CD4-positive, alpha-beta T cell treated with Interleukin-4 for 4 hours (primary cell): ENCODE measurements at regions not wholly inside any gene's neighbourhood (a gene's known extent, or its start where the extent isn't known, plus 50 kb on each side); places are given as distances from the start of the nearest gene placed in this dataset.

Source experiments
- DNase-seq: peaks from one replicate; pipeline ENCODE4 v3.0.0-alpha.2; 2020

- DNase-seq, result no peak
These were observed 327.9 kb downstream of the TTLL7 start for GRCh38 chr1:83670909-83671565.

DNA sequence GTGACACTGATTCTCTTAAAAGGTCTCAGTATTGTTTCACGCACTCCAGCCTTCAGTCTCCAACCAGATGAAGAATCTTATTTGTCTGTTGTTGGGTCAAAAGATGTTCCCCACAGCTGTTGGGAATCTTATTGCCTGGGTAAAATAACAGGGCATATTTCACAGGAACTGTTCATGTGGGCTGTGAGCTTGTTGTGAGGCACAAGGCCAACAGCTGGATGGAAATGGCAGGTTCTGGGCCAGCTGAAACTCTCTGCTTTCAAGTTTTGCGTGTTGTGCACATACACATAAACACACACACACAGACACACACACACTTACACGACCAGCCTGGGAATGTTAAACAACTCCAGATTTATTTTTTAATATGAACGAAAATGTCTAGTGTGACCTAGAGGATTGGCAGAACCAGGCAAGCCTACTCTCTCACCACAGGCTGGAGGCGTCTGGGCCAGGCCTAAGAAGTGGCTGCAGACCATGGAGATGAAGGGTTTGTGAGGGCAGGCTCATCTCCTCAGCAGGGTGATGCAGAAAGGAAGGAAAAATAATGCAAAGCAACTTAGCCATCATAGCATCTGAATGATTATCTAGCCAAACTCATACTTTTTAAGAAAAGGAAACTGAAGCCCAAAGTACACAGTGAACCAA is 357.0 kb downstream of the TTLL7 start:
- no peak for DNase-seq

DNA sequence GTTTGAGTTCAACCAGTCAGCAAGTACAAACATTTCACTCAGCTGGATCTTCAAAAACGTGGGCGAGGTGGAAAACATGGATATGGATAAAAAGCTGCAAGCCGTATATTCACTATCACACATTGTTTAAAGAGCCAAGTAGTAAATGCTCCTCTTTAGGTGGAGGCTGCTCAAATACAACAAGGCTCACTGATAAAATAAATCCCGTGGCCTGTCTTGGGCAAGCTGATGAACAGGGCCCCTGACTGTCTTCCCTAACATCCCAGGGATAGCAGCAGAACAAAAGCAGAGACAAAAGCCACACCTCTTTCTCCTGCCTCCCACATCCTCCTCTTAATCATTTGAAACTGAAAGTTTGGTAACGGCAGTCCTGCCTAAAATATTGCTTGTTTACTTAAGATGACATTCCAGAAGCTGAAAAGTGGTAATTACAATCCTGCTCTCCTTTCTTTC is 357.7 kb downstream of the TTLL7 start:
- DNase-seq, result no peak

- no peak for DNase-seq
These were observed 359.1 kb downstream of the TTLL7 start for GRCh38 chr1:83639785-83640184.

DNA sequence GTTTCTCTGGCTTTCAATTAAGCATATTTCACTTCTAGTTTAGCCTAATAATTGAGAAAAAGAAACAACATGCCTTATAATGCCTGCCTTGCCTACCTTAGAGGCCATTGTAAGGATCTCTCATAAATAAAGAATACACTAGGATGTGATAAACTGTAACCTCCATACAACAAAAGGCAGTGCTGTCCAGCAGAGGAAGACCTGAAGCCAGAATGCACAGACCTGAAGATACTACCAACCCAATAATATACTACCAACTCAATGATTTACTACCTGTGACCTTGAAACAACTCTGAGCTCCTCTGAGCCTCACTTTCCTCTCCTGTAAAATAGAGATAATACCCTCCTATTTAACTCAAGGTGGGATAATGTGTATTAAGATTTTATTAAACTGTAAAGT is 361.3 kb downstream of the TTLL7 start:
- DNase-seq, result no peak

- no peak for DNase-seq
These were observed 361.9 kb downstream of the TTLL7 start for GRCh38 chr1:83637009-83637408.

GRCh38 chr1:83632906-83633305 is 366.0 kb downstream of the TTLL7 start:
- DNase-seq, result no peak

- no peak for DNase-seq
These were observed 367.1 kb downstream of the TTLL7 start for GRCh38 chr1:83631851-83632250.

DNA sequence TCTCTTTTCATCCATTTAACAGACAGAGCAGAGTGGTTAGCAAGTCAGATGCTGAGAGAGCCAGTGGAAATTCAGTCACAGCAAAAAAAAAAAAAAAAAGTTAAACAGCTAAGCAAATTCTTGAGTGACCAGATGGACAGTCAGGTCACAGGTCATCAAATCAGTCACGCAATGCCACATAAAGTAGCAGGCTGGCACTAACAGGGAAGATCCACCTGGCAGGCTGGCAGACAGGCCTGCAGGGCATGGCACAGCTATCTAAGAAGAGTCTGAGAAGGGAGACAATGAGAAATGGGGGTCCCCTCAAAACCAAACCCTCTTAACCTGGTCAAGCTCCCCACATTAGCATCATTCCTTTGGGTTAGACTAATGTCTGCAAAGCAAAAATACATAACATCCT is 371.9 kb downstream of the TTLL7 start:
- no peak for DNase-seq

GRCh38 chr1:83626603-83627002 is 372.3 kb downstream of the TTLL7 start:
- DNase-seq, result no peak

- no peak for DNase-seq
These were observed 373.3 kb downstream of the TTLL7 start for GRCh38 chr1:83625646-83626045.

DNA sequence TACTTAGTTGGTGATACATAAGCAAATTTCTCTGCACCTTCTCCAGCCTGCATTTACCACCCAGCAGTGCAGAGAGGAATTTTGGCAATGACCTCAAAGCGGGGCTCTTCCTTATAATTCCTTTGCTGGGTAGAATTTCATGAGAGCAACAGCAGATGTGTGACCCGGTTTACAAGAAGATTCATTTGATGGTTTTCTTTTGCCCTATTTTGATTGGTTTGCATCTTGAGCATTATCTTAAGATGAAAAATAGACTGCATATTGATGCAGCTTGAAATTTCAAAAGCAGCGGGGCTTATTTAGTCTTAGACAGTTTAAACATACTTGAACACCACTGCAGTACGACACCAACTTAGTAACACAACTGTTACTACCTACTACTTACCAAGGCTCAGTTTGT is 378.9 kb downstream of the TTLL7 start:
- DNase-seq, result no peak

GRCh38 chr1:83619170-83619896 is 379.6 kb downstream of the TTLL7 start:
- DNase-seq, result no peak

GRCh38 chr1:83617883-83618282 is 381.0 kb downstream of the TTLL7 start:
- DNase-seq, result no peak

DNA sequence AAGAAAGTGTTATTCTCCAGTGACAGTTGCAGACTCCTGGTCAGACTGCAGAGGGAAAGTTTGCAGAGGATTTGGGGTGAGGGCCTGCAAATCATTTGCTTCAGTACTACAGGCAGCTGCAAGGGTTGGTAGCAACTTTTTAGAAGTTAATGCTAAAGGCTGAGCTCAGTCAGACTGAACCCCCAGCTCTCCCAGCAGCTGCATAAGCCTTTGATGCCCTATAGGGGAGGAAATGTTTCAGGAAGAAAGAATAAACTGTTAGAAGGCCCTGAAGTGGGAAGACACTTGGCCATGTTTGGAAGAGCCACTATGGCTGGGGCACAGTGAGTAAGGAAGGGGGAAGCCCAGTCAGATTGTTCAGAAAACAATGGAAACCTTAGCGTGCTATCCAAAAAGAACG is 383.6 kb downstream of the TTLL7 start:
- no peak for DNase-seq

- DNase-seq, result no peak
These were observed 392.4 kb downstream of the TTLL7 start for GRCh38 chr1:83606416-83606955.

- no peak for DNase-seq
These were observed 402.6 kb downstream of the TTLL7 start for GRCh38 chr1:83596331-83596730.

DNA sequence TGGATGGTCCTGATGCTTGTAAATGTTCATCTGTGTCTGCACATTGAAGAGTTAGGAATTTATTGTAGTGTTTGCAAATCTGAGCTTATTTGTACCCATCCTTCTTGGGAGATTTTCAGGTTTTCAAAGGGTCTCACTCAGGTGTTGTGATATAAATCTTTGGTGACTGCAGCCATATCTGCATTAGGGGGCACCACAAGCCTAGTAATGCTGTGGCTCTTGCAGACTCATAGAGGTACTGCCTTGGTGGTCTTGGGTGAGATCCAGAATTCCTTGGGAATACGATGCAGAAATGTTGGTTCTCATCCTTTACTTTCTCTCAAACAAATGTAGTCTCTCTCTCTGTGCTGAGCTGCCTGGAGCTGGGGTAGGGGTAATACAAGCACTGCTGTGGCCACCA is 405.9 kb downstream of the TTLL7 start:
- no peak for DNase-seq

DNA sequence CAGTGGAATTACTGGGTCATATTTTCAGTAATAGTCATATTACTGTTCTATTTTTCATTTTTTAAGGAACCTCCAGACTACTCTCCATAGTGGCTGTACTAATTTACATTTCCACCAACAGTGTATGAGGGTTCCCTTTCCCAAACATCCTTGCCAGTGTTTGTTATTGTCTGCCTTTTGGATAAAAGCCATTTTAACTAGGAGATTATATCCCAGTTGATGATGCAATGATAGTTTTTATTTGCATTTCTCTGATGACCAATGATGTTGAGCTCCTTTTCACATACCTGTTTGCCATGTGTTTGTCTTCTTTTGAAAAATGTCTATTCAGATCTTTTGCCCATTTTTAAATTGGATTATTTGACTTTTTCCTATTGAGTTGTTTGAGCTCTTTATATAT is 410.8 kb downstream of the TTLL7 start:
- no peak for DNase-seq

DNA sequence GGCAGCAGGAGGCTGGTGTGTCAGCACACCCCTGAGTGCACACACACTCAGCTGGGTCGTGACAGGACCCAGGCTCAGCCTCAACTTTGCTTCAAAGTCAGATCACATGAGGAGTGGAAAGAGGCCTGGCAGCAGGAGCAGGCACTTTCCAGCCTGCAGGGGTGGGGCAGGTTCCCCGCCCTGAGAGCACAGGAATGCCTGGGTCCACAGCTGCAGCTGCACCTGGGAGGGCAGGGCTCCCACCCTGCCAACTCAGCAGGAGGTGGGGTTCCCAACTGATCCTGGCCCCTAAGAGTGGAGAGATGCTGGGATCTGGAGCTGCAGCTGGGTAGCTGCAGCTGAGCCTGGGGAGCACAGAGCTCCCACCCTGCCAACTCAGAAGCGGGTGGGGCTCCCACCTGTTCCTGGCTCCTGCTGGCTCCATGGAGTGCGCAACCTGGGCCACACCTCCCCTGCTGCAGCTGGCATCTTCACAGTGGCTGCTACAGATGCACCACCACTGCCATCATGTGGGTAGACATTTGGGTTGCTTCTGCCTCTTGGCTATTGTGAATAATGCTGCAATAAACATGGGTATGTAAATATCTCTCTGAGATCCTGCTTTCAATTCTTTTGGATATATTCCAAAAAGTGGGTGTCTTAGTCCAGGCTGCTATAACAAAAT is 415.4 kb downstream of the TTLL7 start:
- peak; percentile 8 for DNase-seq

DNA sequence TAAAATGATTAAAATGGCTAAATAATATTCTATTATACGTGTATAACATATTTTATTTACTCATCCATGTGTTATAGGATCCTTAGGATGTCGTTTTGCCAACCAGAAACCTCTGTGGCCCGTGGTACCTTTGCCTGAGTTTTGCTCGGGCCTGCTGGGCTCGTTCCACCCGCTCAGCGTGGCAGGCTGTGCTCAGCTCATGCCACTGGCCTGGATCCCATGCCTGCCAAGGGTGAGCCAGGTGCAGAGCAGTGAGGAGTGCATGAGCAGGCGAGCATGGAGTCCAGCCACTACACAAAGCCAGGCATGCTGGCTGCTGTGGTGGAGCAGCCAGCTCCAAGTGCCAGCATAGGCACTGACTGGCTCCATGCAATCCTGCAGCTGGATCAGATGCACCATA is 417.2 kb downstream of the TTLL7 start:
- no peak for DNase-seq

- DNase-seq, result no peak
These were observed 424.1 kb downstream of the TTLL7 start for GRCh38 chr1:83574791-83575190.

GRCh38 chr1:83573776-83574175 is 425.2 kb downstream of the TTLL7 start:
- DNase-seq, result no peak
